Adrenal gland (tissue), 9 donors: ENCODE measurements at regions not wholly inside any gene's neighbourhood (a gene's known extent, or its start where the extent isn't known, plus 50 kb on each side); places are given as distances from the start of the nearest gene placed in this dataset.
"Not testable (repeated sequence)": the region's sequence is repeated elsewhere in the genome, so short reads cannot be mapped to it uniquely, and the experiment has no call there.

ENCODE experiments used
- DNase-seq, 7 donors: peaks; one replicate each; pipeline ENCODE4 v3.0.0-alpha.2; 2019 to 2020
- H3K27ac ChIP-seq, 5 donors: fragments of 200-600 bp; sonication (generic) in 4 of 5; 1 replicate in 3 of 5; 2 replicates in 2 of 5; pipeline versions ENCODE4 v1.5.1 to v1.8.0; 2016 to 2020; ENCODE audit warnings: mild to moderate bottlenecking in 1 of 5
- H3K27me3 ChIP-seq: fragments of 200-600 bp; 2 replicates; pipeline ENCODE4 v1.8.0; 2021
- H3K36me3 ChIP-seq, 2 donors: fragments of 200-600 bp; replicated peaks in 1 of 2; 1 replicate in 1 of 2; 2 replicates in 1 of 2; pipeline versions ENCODE4 v1.5.1 to v1.8.0; 2018 to 2022
- H3K4me1 ChIP-seq, 2 donors: fragments of 200-600 bp; replicated peaks in 1 of 2; 1 replicate in 1 of 2; 2 replicates in 1 of 2; pipeline versions ENCODE4 v1.5.1 to v1.8.0; 2018 to 2021
- H3K4me3 ChIP-seq, 4 donors: fragments of 200-600 bp; sonication (generic) in 3 of 4; one replicate each; pipeline ENCODE4 v1.5.1; 2016 to 2018
- H3K9me3 ChIP-seq, 3 donors: fragments of 200-600 bp; sonication (generic) in 1 of 3; replicated peaks in 1 of 3; 1 replicate in 2 of 3; 2 replicates in 1 of 3; pipeline versions ENCODE4 v1.5.1 to v1.8.0; 2016 to 2021
- CTCF ChIP-seq, 6 experiments: fragments of 450-650 bp in 4 of 6; fragments of 200-600 bp in 2 of 6; sonication (generic) in 1 of 6; IDR thresholded peaks; 1 replicate in 5 of 6; 2 replicates in 1 of 6; pipeline versions ENCODE4 v1.5.1 to v1.8.0; 2016 to 2021; ENCODE audit warnings: antibody characterized with exemption in 6 of 6, mild to moderate bottlenecking in 2 of 6, moderate library complexity in 1 of 6
- POLR2A ChIP-seq, 2 donors: fragments of 450-650 bp; IDR thresholded peaks; one replicate each; pipeline ENCODE4 v1.6.1; 2017; ENCODE audit warnings: antibody characterized with exemption in 2 of 2, mild to moderate bottlenecking in 2 of 2, moderate library complexity in 1 of 2
- WGBS, 4 donors: extraction: QIAGEN DNeasy Blood & Tissue Kit in 2 of 4; methylation state at CpG; one replicate each; pipeline versions ENCODE4 v1.1.5 to v1.1.7; 2013 to 2017; 5-methylcytosine and 5-hydroxymethylcytosine counted together
- intact Hi-C, 2 donors: fragments of 100-400 bp; cut with DNase I; formaldehyde crosslinking; loops; one replicate each; pipeline versions ENCODE4 v1.14.1 to v1.15.0; 2022 to 2023
- donor health status: healthy with polysubstance abuse.
- donor health status: Bipolar disorder and iron deficiency.
- donor health status: DM: yes; HTN: yes; CAD: no.
- donor health status: DM: no; HTN: no; CAD: no.
- donor health status: DM: no; HTN: no; CAD: no.

- no peaks in the 10 kb centered on the region for H3K36me3 ChIP-seq
- H3K4me1 ChIP-seq = no peaks in the 10 kb centered on the region
- H3K27ac ChIP-seq = no peak overlapping the region
- TF ChIP-seq CTCF (IDR thresholded peaks at IDR 0.05) (no peak), POLR2A (IDR thresholded peaks at IDR 0.05) (no peak)
- no peak for DNase-seq
- intact Hi-C loops = no loop called here
- no peaks in the 10 kb centered on the region for H3K27me3 ChIP-seq
- H3K4me3 ChIP-seq = no peak overlapping the region
- no peaks in the 10 kb centered on the region for H3K9me3 ChIP-seq
- 70 to 79% (median 77%) methylated on average over 1 of the region's 1 CpG for whole genome bisulfite sequencing, 4 donors
Observed at GRCh38 chr14:37746140-37746832, 150.9 kb downstream of the TTC6 start.

- H3K4me3 ChIP-seq = no peak overlapping the region
- intact Hi-C loops = no loop called here
- H3K36me3 ChIP-seq = no peaks in the 10 kb centered on the region
- H3K27me3 ChIP-seq = no peaks in the 10 kb centered on the region
- no peaks in the 10 kb centered on the region for H3K4me1 ChIP-seq
- WGBS, 4 donors = 69 to 83% (median 75%) methylated on average over 5 of the region's 5 CpGs
- TF ChIP-seq POLR2A (IDR thresholded peaks at IDR 0.05) = no peak
- no peak for TF ChIP-seq CTCF (IDR thresholded peaks at IDR 0.05)
- no peaks in the 10 kb centered on the region for H3K9me3 ChIP-seq
- DNase-seq = no peak
- H3K27ac ChIP-seq = no peak overlapping the region
Observed at GRCh38 chr14:37753459-37753858, 158.0 kb downstream of the TTC6 start.

- intact Hi-C loops = not testable (repeated sequence)
- 14 to 43% (median 28%) methylated on average over 1 to 2 of the region's 2 CpGs for WGBS, 4 donors
Observed at GRCh38 chr14:37760275-37760674, 164.8 kb downstream of the TTC6 start.

GRCh38 chr14:37763266-37763665 is 167.8 kb downstream of the TTC6 start:
- TF ChIP-seq CTCF (IDR thresholded peaks at IDR 0.05) (no peak), POLR2A (IDR thresholded peaks at IDR 0.05) (no peak)
- intact Hi-C loops = no loop called here
- Histone ChIP-seq H3K27ac (no peak overlapping the region), H3K9me3 (no peaks in the 10 kb centered on the region), H3K27me3 (no peaks in the 10 kb centered on the region), H3K4me3 (no peak overlapping the region), H3K4me1 (no peaks in the 10 kb centered on the region), H3K36me3 (no peaks in the 10 kb centered on the region)
- 71 to 84% (median 80%) methylated on average over 3 of the region's 3 CpGs for WGBS, 4 donors
- DNase-seq = no peak

More at GRCh38 chr14:37760275-37760674, 164.8 kb downstream of the TTC6 start:
- not testable (repeated sequence) for H3K4me1 ChIP-seq, DNase-seq, H3K9me3 ChIP-seq, H3K4me3 ChIP-seq, H3K36me3 ChIP-seq, H3K27ac ChIP-seq, H3K27me3 ChIP-seq

GRCh38 chr14:37772283-37772682 is 176.9 kb downstream of the TTC6 start:
- H3K36me3 ChIP-seq, H3K4me1 ChIP-seq, H3K4me3 ChIP-seq, H3K9me3 ChIP-seq, H3K27ac ChIP-seq, DNase-seq, H3K27me3 ChIP-seq, intact Hi-C loops: not testable (repeated sequence)
- 86 to 90% (median 88%) methylated on average over 18 to 23 of the region's 23 CpGs for WGBS, 4 donors
